GM21360 (cell line): ENCODE measurements at regions not wholly inside any gene's neighbourhood (a gene's known extent, or its start where the extent isn't known, plus 50 kb on each side); places are given as distances from the start of the nearest gene placed in this dataset.
A peak's percentile ranks its signal among the peaks of the same experiment; 100 is the strongest.

Source experiments
- ATAC-seq: cut with Tn5 transposase; IDR thresholded peaks from one replicate; pipeline ENCODE4 v1.9.1; 2021; ENCODE audit warnings: mild to moderate bottlenecking, moderate library complexity; ENCODE audit not compliant: unreplicated experiment

GRCh38 chr7:127447326-127447945 is 54.9 kb upstream of the ZNF800 start:
- peak; percentile 100 for ATAC-seq

- ATAC-seq, result no peak
Observed at GRCh38 chr7:127446842-127447241, 54.3 kb upstream of the ZNF800 start.
